NCI-H526 treated with DMSO at 0.1 percent for 48 hours (cell line): ENCODE measurements at regions not wholly inside any gene's neighbourhood (a gene's known extent, or its start where the extent isn't known, plus 50 kb on each side); places are given as distances from the start of the nearest gene placed in this dataset.
"Not testable (repeated sequence)": the region's sequence is repeated elsewhere in the genome, so short reads cannot be mapped to it uniquely, and the experiment has no call there.

Experiments
- DNase-seq: peaks from one replicate; lab custom pipeline; 2025; lab: John Stamatoyannopoulos, UW

GRCh38 chr6:9810286-9810685 lies 604.6 kb downstream of the TFAP2A start:
- no peak for DNase-seq

GRCh38 chr6:9806195-9806594 lies 608.7 kb downstream of the TFAP2A start:
- no peak for DNase-seq

GRCh38 chr6:9801249-9801754 lies 613.6 kb downstream of the TFAP2A start:
- DNase-seq: no peak

GRCh38 chr6:9799582-9799981 lies 615.3 kb downstream of the TFAP2A start:
- DNase-seq: no peak

- no peak for DNase-seq
Measured at GRCh38 chr6:9796827-9797226, 618.0 kb downstream of the TFAP2A start.

- DNase-seq: no peak
Measured at GRCh38 chr6:9795880-9796279, 619.0 kb downstream of the TFAP2A start.

- DNase-seq: no peak
Measured at GRCh38 chr6:9789201-9789600, 625.7 kb downstream of the TFAP2A start.

- peak; percentile 1 for DNase-seq
Measured at GRCh38 chr6:9784786-9785185, 630.1 kb downstream of the TFAP2A start.

GRCh38 chr6:9783567-9783966 lies 631.3 kb downstream of the TFAP2A start:
- DNase-seq: no peak

- no peak for DNase-seq
Measured at GRCh38 chr6:9766240-9766915, 648.5 kb downstream of the TFAP2A start.

- no peak for DNase-seq
Measured at GRCh38 chr6:9761220-9761619, 653.7 kb downstream of the TFAP2A start.

GRCh38 chr6:9754515-9754914 lies 660.4 kb downstream of the TFAP2A start:
- DNase-seq: no peak

GRCh38 chr6:9745966-9746365 lies 668.9 kb downstream of the TFAP2A start:
- DNase-seq: no peak

- DNase-seq: no peak
Measured at GRCh38 chr6:9745476-9745875, 669.4 kb downstream of the TFAP2A start.

GRCh38 chr6:9744119-9744518 lies 670.8 kb downstream of the TFAP2A start:
- no peak for DNase-seq

GRCh38 chr6:9732056-9732455 lies 682.8 kb downstream of the TFAP2A start:
- no peak for DNase-seq

- not testable (repeated sequence) for DNase-seq
Measured at GRCh38 chr6:9725776-9726175, 689.1 kb downstream of the TFAP2A start.

- DNase-seq: no peak
Measured at GRCh38 chr6:9717568-9717967, 697.3 kb downstream of the TFAP2A start.

- no peak for DNase-seq
Measured at GRCh38 chr6:9711365-9711764, 703.5 kb downstream of the TFAP2A start.

- DNase-seq: no peak
Measured at GRCh38 chr6:9710574-9710973, 704.3 kb downstream of the TFAP2A start.

- no peak for DNase-seq
Measured at GRCh38 chr6:9708600-9708999, 706.3 kb downstream of the TFAP2A start.

- no peak for DNase-seq
Measured at GRCh38 chr6:9704989-9705388, 709.9 kb downstream of the TFAP2A start.

- no peak for DNase-seq
Measured at GRCh38 chr6:9702914-9703313, 712.0 kb downstream of the TFAP2A start.

GRCh38 chr6:9699888-9700287 lies 715.0 kb downstream of the TFAP2A start:
- no peak for DNase-seq
